GM12878 (cell line): ENCODE measurements at regions not wholly inside any gene's neighbourhood (a gene's known extent, or its start where the extent isn't known, plus 50 kb on each side); places are given as distances from the start of the nearest gene placed in this dataset.

Experiments used
- ATAC-seq: fragments of 200-7000 bp; cut with Tn5 transposase; 3 replicates; pipeline ENCODE4 v1.9.1; 2020; ENCODE audit warnings: mild to moderate bottlenecking, moderate library complexity
- BruUV-seq: library from RNA; stranded (reverse); fragments of 400-500 nt; replicated peaks from 2 replicates; lab custom pipeline; 2021; lab: Mats Ljungman, UMichigan
- CTCF ChIA-PET: fragments of 300-600 bp; sonication (Branson Sonifier 250); formaldehyde crosslinking; extraction: SDS; loops from one replicate; lab custom pipeline; 2021; ENCODE audit warnings: inconsistent platforms; lab: Yijun Ruan, JAX
- POLR2A ChIA-PET: fragments of 350-600 bp; formaldehyde crosslinking; extraction: SDS; loops from one replicate; lab custom pipeline; 2021; ENCODE audit warnings: inconsistent platforms; lab: Charles Lee
- RAD21 ChIA-PET: fragments of 300-600 bp; sonication (Branson Sonifier 250); formaldehyde crosslinking; loops from one replicate; lab custom pipeline; 2023; ENCODE audit warnings: antibody characterized with exemption; ENCODE audit not compliant: unreplicated experiment; lab: Charles Lee
- SMC1A ChIA-PET: fragments of 300-600 bp; sonication (Branson Sonifier 250); formaldehyde crosslinking; loops from one replicate; lab custom pipeline; 2023; ENCODE audit not compliant: unreplicated experiment, uncharacterized antibody; lab: Charles Lee
- DNase-seq: peaks from one replicate; pipeline ENCODE4 v3.0.0-alpha.2; 2011; ENCODE audit warnings: low read depth, low spot score
- FAIRE-seq: peaks from 3 replicates; lab custom pipeline; 2011; peaks lifted over from hg19 to GRCh38; lab: Jason Lieb, UNC
- H2AFZ ChIP-seq: 2 replicates; pipeline ENCODE4 v1.6.0; 2011; ENCODE audit warnings: low read depth, low read length, control low read depth; ENCODE audit not compliant: control insufficient read depth
- H3K27ac ChIP-seq: 2 replicates; pipeline ENCODE4 v1.5.1; 2011; ENCODE audit warnings: control low read depth; ENCODE audit not compliant: control insufficient read depth, insufficient read depth
- H3K27me3 ChIP-seq, 2 experiments: replicated peaks in 1 of 2; 2 replicates each; pipeline versions ENCODE4 v1.6.0 to v1.6.1; 2011; ENCODE audit warnings: low read length in 1 of 2; ENCODE audit not compliant: control insufficient read depth in 2 of 2, insufficient read depth in 2 of 2
- H3K36me3 ChIP-seq, 2 experiments: 2 replicates each; pipeline ENCODE4 v1.5.1; 2011; ENCODE audit warnings: low read length in 1 of 2; ENCODE audit not compliant: control insufficient read depth in 2 of 2, insufficient read depth in 2 of 2
- H3K4me1 ChIP-seq: 2 replicates; pipeline ENCODE4 v1.6.1; 2011; ENCODE audit warnings: mild to moderate bottlenecking, low read length, moderate library complexity, mixed read lengths; ENCODE audit not compliant: control insufficient read depth, insufficient read depth
- H3K4me2 ChIP-seq: 2 replicates; pipeline ENCODE4 v1.6.0; 2011; ENCODE audit warnings: control low read depth; ENCODE audit not compliant: control insufficient read depth, insufficient read depth
- H3K4me3 ChIP-seq: fragments of 200-600 bp; sonication (generic); 2 replicates; pipeline ENCODE4 v1.5.1; 2016
- H3K79me2 ChIP-seq: 2 replicates; pipeline ENCODE4 v1.6.0; 2011; ENCODE audit warnings: low read length; ENCODE audit not compliant: control insufficient read depth, insufficient read depth
- H3K9ac ChIP-seq: 2 replicates; pipeline ENCODE4 v1.8.0; 2011; ENCODE audit warnings: low read length, control low read depth, mixed read lengths; ENCODE audit not compliant: control insufficient read depth, insufficient read depth
- H3K9me3 ChIP-seq: replicated peaks from 3 replicates; pipeline ENCODE4 v1.5.1; 2011; ENCODE audit warnings: mild to moderate bottlenecking, low read length; ENCODE audit not compliant: control insufficient read depth, insufficient read depth
- H4K20me1 ChIP-seq: 2 replicates; pipeline ENCODE4 v1.6.0; 2011; ENCODE audit not compliant: control insufficient read depth, insufficient read depth
- CHD2 ChIP-seq: IDR thresholded peaks from 2 replicates; pipeline ENCODE4 v1.6.1; 2011; ENCODE audit warnings: low read depth, low read length, improper control_type of control experiment, borderline replicate concordance
- CTCF ChIP-seq, 3 experiments: IDR thresholded peaks in 2 of 3; conservative IDR thresholded peaks in 1 of 3; 2 replicates each; pipeline ENCODE4 v1.5.1; 2011; ENCODE audit warnings: low read depth in 3 of 3, low read length in 3 of 3, mild to moderate bottlenecking in 3 of 3, control low read depth in 2 of 3, moderate library complexity in 2 of 3, inconsistent platforms in 1 of 3, mixed read lengths in 1 of 3; ENCODE audit not compliant: control insufficient read depth in 2 of 3, insufficient read depth in 1 of 3; ENCODE audit errors: extremely low read depth in 1 of 3
- E2F4 ChIP-seq: IDR thresholded peaks from 2 replicates; pipeline ENCODE4 v1.6.1; 2012; ENCODE audit warnings: low read depth, low read length, improper control_type of control experiment
- ETV6 ChIP-seq, 2 experiments: fragments of 450-650 bp in 1 of 2; IDR thresholded peaks in 1 of 2; conservative IDR thresholded peaks in 1 of 2; 2 replicates each; pipeline ENCODE4 v1.6.1; 2014; ENCODE audit warnings: antibody characterized with exemption in 1 of 2, borderline replicate concordance in 1 of 2, low read depth in 1 of 2, mild to moderate bottlenecking in 1 of 2, moderate library complexity in 1 of 2
- NR2C1 ChIP-seq: fragments of 450-650 bp; IDR thresholded peaks from 2 replicates; pipeline ENCODE4 v1.6.1; 2017; ENCODE audit warnings: antibody characterized with exemption, mild to moderate bottlenecking, moderate library complexity
- PAX8 ChIP-seq: fragments of 450-650 bp; IDR thresholded peaks from 2 replicates; pipeline ENCODE4 v1.6.1; 2017; ENCODE audit warnings: mild to moderate bottlenecking, moderate library complexity
- RAD21 ChIP-seq: IDR thresholded peaks from 2 replicates; pipeline ENCODE4 v1.6.1; 2011; ENCODE audit warnings: mild to moderate bottlenecking, low read depth, low read length, moderate library complexity; ENCODE audit not compliant: insufficient read depth
- RUNX3 ChIP-seq: IDR thresholded peaks from 2 replicates; pipeline ENCODE4 v1.6.1; 2012; ENCODE audit warnings: low read length, inconsistent platforms
- SMARCA5 ChIP-seq: fragments of 450-650 bp; IDR thresholded peaks from 2 replicates; pipeline ENCODE4 v1.6.1; 2017; ENCODE audit warnings: mild to moderate bottlenecking
- STAT3 ChIP-seq: IDR thresholded peaks from 2 replicates; pipeline ENCODE4 v1.6.1; 2011; ENCODE audit warnings: low read depth, low read length, improper control_type of control experiment
- ZBTB11 ChIP-seq: fragments of 450-650 bp; formaldehyde crosslinking; IDR thresholded peaks from 2 replicates; pipeline ENCODE4 v1.5.0; 2022; ENCODE audit warnings: mild to moderate bottlenecking, missing genetic modification characterization
- ZNF217 ChIP-seq: fragments of 450-650 bp; IDR thresholded peaks from 2 replicates; pipeline ENCODE4 v1.6.1; 2017; ENCODE audit warnings: antibody characterized with exemption, mild to moderate bottlenecking
- WGBS: methylation state at CpG from one replicate; pipeline ENCODE4 v1.1.6; 2016; ENCODE audit warnings: low lambda C conversion rate; ENCODE audit not compliant: insufficient replicate concordance, insufficient coverage; ENCODE audit errors: missing lambda C conversion rate; 5-methylcytosine and 5-hydroxymethylcytosine counted together
- in situ Hi-C: fragments of 300-500 bp; cut with MboI; formaldehyde crosslinking; loops from 9 replicates; pipeline ENCODE4 v1.14.3; 2018; ENCODE audit warnings: mixed read lengths
- intact Hi-C: fragments of 100-400 bp; cut with micrococcal nuclease; formaldehyde crosslinking; loops from one replicate; pipeline ENCODE4 v1.14.2; 2022; ENCODE audit not compliant: unreplicated experiment

GRCh38 chr14:34013721-34014060 lies 62.8 kb upstream of the EGLN3 start (continued):
- TF ChIP-seq RUNX3 = peak; percentile 54; the same call in 1 of the 2 replicates

GRCh38 chr14:34012978-34013720 lies 62.3 kb upstream of the EGLN3 start:
- peaks cover 18% of the 10 kb centered on the region for H3K4me1 ChIP-seq
- CTCF ChIA-PET = interaction anchor here (0.8 to 4.7 kb wide), 17 partner anchors 9 to 215 kb away, joined by 3 to 30 read pairs (median 4); no protein-coding TSS in a partner anchor
- peak overlapping the region; percentile 53 for H2AFZ ChIP-seq
- H3K79me2 ChIP-seq = no peaks in the 10 kb centered on the region; the same call in 1 of the 2 replicates
- intact Hi-C loops = loop anchor here (5.0 kb wide), 1 partner anchor 36 kb away; no protein-coding TSS in a partner anchor
- H3K4me3 ChIP-seq = peak overlapping the region; percentile 41; the same call in 1 of the 2 replicates
- no peaks in the 10 kb centered on the region for H4K20me1 ChIP-seq
- no peaks in the 10 kb centered on the region for H3K36me3 ChIP-seq
- in situ Hi-C loops = no loop called here
- SMC1A ChIA-PET = interaction anchor here (0.7 to 11.4 kb wide), 28 partner anchors 10 to 313 kb away, joined by 3 to 132 read pairs (median 6); no protein-coding TSS in a partner anchor
- no peaks in the 10 kb centered on the region; the same call in 2 of the 3 replicates for H3K9me3 ChIP-seq
- peak overlapping the region; percentile 70 for H3K27ac ChIP-seq
- WGBS = 43% methylated on average over 9 of the region's 9 CpGs
- DNase-seq (peak; percentile 76), FAIRE-seq (peak; percentile 54), ATAC-seq (peak; percentile 86)
- BruUV-seq = no TSS peak
- RAD21 ChIA-PET = interaction anchor here (0.6 to 7.4 kb wide), 32 partner anchors 9 to 335 kb away, joined by 3 to 29 read pairs (median 5); no protein-coding TSS in a partner anchor
- POLR2A ChIA-PET = interaction anchor here (0.6 to 3.6 kb wide), 13 partner anchors 10 to 78 kb away, joined by 3 to 26 read pairs (median 5); partner anchors contain the start of gene EGLN3
- H3K4me2 ChIP-seq = peak overlapping the region; percentile 58
- H3K9ac ChIP-seq = 0 out of 2 replicates have a peak overlapping the region, but pooled peaks have one; percentile 42
- no peaks in the 10 kb centered on the region for H3K27me3 ChIP-seq
- peak; percentile 21; the same call in 1 of the 2 replicates for TF ChIP-seq ZNF217
- TF ChIP-seq E2F4 = no peak; the same call in 1 of the 2 replicates
- no peak for TF ChIP-seq NR2C1
- TF ChIP-seq RAD21 = no peak
- TF ChIP-seq ZBTB11 (CRISPR knock-in tag) = no peak
- 0 out of 4 replicates have a peak, but pooled peaks of 1 of the 2 experiments have one; percentile 15 for TF ChIP-seq ETV6 (conservative IDR thresholded peaks at IDR 0.05 in 1 of 2, IDR thresholded peaks at IDR 0.05 in 1 of 2; ENCODE audit: borderline replicate concordance in 1 of 2, low read depth in 1 of 2)
- TF ChIP-seq SMARCA5 = no peak
- no peak for TF ChIP-seq CHD2
- no peak for TF ChIP-seq CTCF (IDR thresholded peaks at IDR 0.05 in 2 of 3, conservative IDR thresholded peaks at IDR 0.05 in 1 of 3; ENCODE audit: control insufficient read depth in 2 of 3, extremely low read depth in 1 of 3, insufficient read depth in 1 of 3, low read depth in 3 of 3, low read length in 3 of 3)
- no peak for TF ChIP-seq PAX8
- no peak for TF ChIP-seq STAT3
